CD14-positive monocyte (primary cell): ENCODE measurements at regions not wholly inside any gene's neighbourhood (a gene's known extent, or its start where the extent isn't known, plus 50 kb on each side); places are given as distances from the start of the nearest gene placed in this dataset.

Source experiments
- DNase-seq, 3 donors: peaks; one replicate each; pipeline ENCODE4 v3.0.0-alpha.2; 2011 to 2022
- H2AFZ ChIP-seq: 2 replicates; pipeline ENCODE4 v1.6.0; 2012; ENCODE audit warnings: mild to moderate bottlenecking, low read depth, low read length, inconsistent platforms; ENCODE audit not compliant: insufficient read depth, poor library complexity, severe bottlenecking
- H3K27ac ChIP-seq, 2 donors: 1 replicate in 1 of 2; 2 replicates in 1 of 2; pipeline ENCODE4 v1.5.1; 2012 to 2013; ENCODE audit warnings: low read length in 2 of 2, control low read depth in 1 of 2, inconsistent platforms in 1 of 2, low read depth in 1 of 2, mild to moderate bottlenecking in 1 of 2
- H3K27me3 ChIP-seq, 2 donors: one replicate each; pipeline versions ENCODE4 v1.6.0 to v1.6.1; 2011 to 2013; ENCODE audit warnings: low read length in 2 of 2; ENCODE audit not compliant: control insufficient read depth in 2 of 2, insufficient read depth in 2 of 2
- H3K36me3 ChIP-seq, 2 donors: replicated peaks in 1 of 2; 1 replicate in 1 of 2; 2 replicates in 1 of 2; pipeline versions ENCODE4 v1.5.1 to v1.6.1; 2012 to 2013; ENCODE audit warnings: low read length in 2 of 2, control low read depth in 1 of 2, inconsistent platforms in 1 of 2, mild to moderate bottlenecking in 1 of 2; ENCODE audit not compliant: insufficient read depth in 2 of 2, control insufficient read depth in 1 of 2
- H3K4me1 ChIP-seq, 2 donors: 1 replicate in 1 of 2; 2 replicates in 1 of 2; pipeline versions ENCODE4 v1.5.1 to v1.6.1; 2012 to 2013; ENCODE audit warnings: low read length in 2 of 2, control low read depth in 1 of 2, inconsistent platforms in 1 of 2, mild to moderate bottlenecking in 1 of 2, moderate library complexity in 1 of 2; ENCODE audit not compliant: insufficient read depth in 2 of 2, control insufficient read depth in 1 of 2
- H3K4me2 ChIP-seq: replicated peaks from 2 replicates; pipeline ENCODE3; 2012; ENCODE audit warnings: low read length, moderate library complexity, mild to moderate bottlenecking; ENCODE audit not compliant: poor library complexity, severe bottlenecking; ENCODE audit errors: extremely low read depth
- H3K4me3 ChIP-seq, 3 experiments: fragments of 200-600 bp in 1 of 3; sonication (generic) in 1 of 3; replicated peaks in 1 of 3; 1 replicate in 2 of 3; 2 replicates in 1 of 3; pipeline ENCODE4 v1.5.1; 2011 to 2013; ENCODE audit warnings: low read length in 3 of 3, mild to moderate bottlenecking in 3 of 3, control low read depth in 2 of 3, low read depth in 2 of 3, inconsistent platforms in 1 of 3, moderate library complexity in 1 of 3
- H3K79me2 ChIP-seq: 2 replicates; pipeline ENCODE4 v1.6.0; 2012; ENCODE audit warnings: mild to moderate bottlenecking, control low read depth, inconsistent platforms, low read length, moderate library complexity; ENCODE audit not compliant: insufficient read depth
- H3K9ac ChIP-seq: 2 replicates; pipeline ENCODE4 v1.6.0; 2017; ENCODE audit warnings: low read length, mild to moderate bottlenecking; ENCODE audit not compliant: insufficient read depth, poor library complexity, severe bottlenecking
- H3K9me3 ChIP-seq, 2 donors: replicated peaks in 1 of 2; 1 replicate in 1 of 2; 2 replicates in 1 of 2; pipeline versions ENCODE4 v1.5.1 to v1.6.1; 2012 to 2013; ENCODE audit warnings: low read length in 2 of 2, control low read depth in 1 of 2; ENCODE audit not compliant: control insufficient read depth in 1 of 2, insufficient read depth in 1 of 2
- H4K20me1 ChIP-seq: 2 replicates; pipeline ENCODE4 v1.6.0; 2012; ENCODE audit warnings: mild to moderate bottlenecking, low read length, control low read depth, moderate library complexity; ENCODE audit not compliant: insufficient read depth
- H3K27ac Mint-ChIP-seq, 7 donors: one replicate each; pipeline ENCODE4 v1.8.0; 2020; ENCODE audit warnings: mild to moderate bottlenecking in 7 of 7, mixed read lengths in 7 of 7, moderate library complexity in 6 of 7, inconsistent platforms in 2 of 7
- H3K27me3 Mint-ChIP-seq, 3 donors: one replicate each; pipeline ENCODE4 v1.8.0; 2021 to 2022; ENCODE audit warnings: low read depth in 3 of 3, mild to moderate bottlenecking in 3 of 3, mixed read lengths in 3 of 3, moderate library complexity in 3 of 3, inconsistent platforms in 1 of 3
- H3K36me3 Mint-ChIP-seq, 2 donors: one replicate each; pipeline ENCODE4 v1.8.0; 2020; ENCODE audit warnings: mixed read lengths in 2 of 2, inconsistent platforms in 1 of 2, mild to moderate bottlenecking in 1 of 2
- H3K4me1 Mint-ChIP-seq: one replicate; pipeline ENCODE4 v1.8.0; 2020; ENCODE audit warnings: mild to moderate bottlenecking, mixed read lengths
- H3K4me3 Mint-ChIP-seq, 2 donors: one replicate each; pipeline ENCODE4 v1.8.0; 2020; ENCODE audit warnings: mild to moderate bottlenecking in 2 of 2, mixed read lengths in 2 of 2, moderate library complexity in 1 of 2
- H3K9me3 Mint-ChIP-seq, 7 donors: one replicate each; pipeline ENCODE4 v1.8.0; 2020 to 2022; ENCODE audit warnings: mixed read lengths in 7 of 7, mild to moderate bottlenecking in 6 of 7, moderate library complexity in 6 of 7, inconsistent platforms in 2 of 7
- CTCF ChIP-seq: fragments of 200-600 bp; IDR thresholded peaks from one replicate; pipeline ENCODE4 v1.8.0; 2022; ENCODE audit warnings: antibody characterized with exemption, mild to moderate bottlenecking
- WGBS: methylation state at CpG from one replicate; pipeline ENCODE4 v1.1.5; 2013; ENCODE audit warnings: missing lambda C conversion rate; ENCODE audit not compliant: insufficient coverage; 5-methylcytosine and 5-hydroxymethylcytosine counted together
- intact Hi-C, 2 donors: fragments of 100-400 bp; cut with micrococcal nuclease; formaldehyde crosslinking; loops; one replicate each; pipeline versions ENCODE4 v1.15.0 to v1.15.1; 2023

- no peak for TF ChIP-seq CTCF
- H3K4me3 ChIP-seq: no peak overlapping the region
- intact Hi-C loops: no loop called here
- no peaks in the 10 kb centered on the region for H3K79me2 ChIP-seq
- H4K20me1 ChIP-seq: no peaks in the 10 kb centered on the region
- 100% methylated on average over 3 of the region's 4 CpGs for WGBS
- peaks cover 4 to 6% of the 10 kb centered on the region in 2 donors for H3K9me3 ChIP-seq
- Mint-ChIP-seq H3K36me3 (no peaks in the 10 kb centered on the region), H3K27me3 (peaks cover 0 to 7% (median 0%) of the 10 kb centered on the region in 3 donors), H3K27ac (no peak overlapping the region), H3K4me1 (no peaks in the 10 kb centered on the region), H3K9me3 (peaks cover 0 to 19% (median 6%) of the 10 kb centered on the region in 7 donors), H3K4me3 (no peak overlapping the region)
- H3K4me2 ChIP-seq: no peak overlapping the region
- H2AFZ ChIP-seq: no peak overlapping the region
- no peak overlapping the region for H3K9ac ChIP-seq
- no peaks in the 10 kb centered on the region for H3K27me3 ChIP-seq
- no peaks in the 10 kb centered on the region for H3K4me1 ChIP-seq
- no peak for DNase-seq
- no peaks in the 10 kb centered on the region for H3K36me3 ChIP-seq
- H3K27ac ChIP-seq: no peak overlapping the region
These were observed 239.2 kb upstream of the ATP10A start for GRCh38 chr15:26102365-26102764.

- intact Hi-C loops: no loop called here
- H4K20me1 ChIP-seq: no peaks in the 10 kb centered on the region
- no peak overlapping the region for H2AFZ ChIP-seq
- H3K27me3 ChIP-seq: no peaks in the 10 kb centered on the region
- Mint-ChIP-seq H3K4me1 (no peaks in the 10 kb centered on the region), H3K4me3 (no peak overlapping the region), H3K36me3 (no peaks in the 10 kb centered on the region), H3K27ac (no peak overlapping the region), H3K27me3 (peaks cover 0 to 7% (median under 1%) of the 10 kb centered on the region in 3 donors), H3K9me3 (peaks cover 5 to 15% (median 6%) of the 10 kb centered on the region in 7 donors)
- peaks cover 0 to 2% of the 10 kb centered on the region in 2 donors for H3K9me3 ChIP-seq
- H3K27ac ChIP-seq: no peak overlapping the region
- H3K4me3 ChIP-seq: no peak overlapping the region
- H3K36me3 ChIP-seq: no peaks in the 10 kb centered on the region
- TF ChIP-seq CTCF: no peak
- no peak overlapping the region for H3K4me2 ChIP-seq
- no peak overlapping the region for H3K9ac ChIP-seq
- WGBS: 100% methylated on average over 2 of the region's 3 CpGs
- H3K4me1 ChIP-seq: no peaks in the 10 kb centered on the region
- no peaks in the 10 kb centered on the region for H3K79me2 ChIP-seq
- no peak for DNase-seq
These were observed 238.3 kb upstream of the ATP10A start for GRCh38 chr15:26101443-26101842.
